Stimulated activated CD8-positive, alpha-beta memory T cell treated with anti-CD3 and anti-CD28 coated beads, Interleukin-4, amount 100 ng/mL, for 24 hours (primary cell): ENCODE measurements at regions not wholly inside any gene's neighbourhood (a gene's known extent, or its start where the extent isn't known, plus 50 kb on each side); places are given as distances from the start of the nearest gene placed in this dataset.

Experiments
- DNase-seq: peaks from one replicate; pipeline ENCODE4 v3.0.0-alpha.2; 2020; ENCODE audit warnings: low read depth

DNA sequence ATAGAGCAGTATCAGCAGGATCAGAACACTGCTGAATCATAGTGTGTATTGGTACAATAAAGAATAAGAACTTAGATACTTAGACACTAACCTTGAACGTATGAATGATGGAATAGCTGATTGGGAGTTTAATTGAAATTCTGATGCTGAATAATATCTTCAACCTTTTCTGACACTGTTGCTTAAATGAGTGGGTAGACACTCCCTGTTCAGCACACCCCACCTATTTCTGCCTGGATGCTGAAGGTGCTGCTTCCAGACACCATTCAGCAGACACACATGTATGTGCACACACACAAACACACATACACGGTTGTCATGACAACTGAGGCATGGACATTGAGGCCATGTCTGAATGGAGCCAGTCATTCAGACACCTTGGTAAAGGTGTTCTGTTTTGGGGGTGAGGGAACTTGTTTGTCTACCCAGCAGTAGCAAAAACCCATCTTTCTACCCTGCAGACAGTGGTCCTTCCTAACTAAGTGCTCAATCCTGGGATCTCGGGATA lies 54.3 kb downstream of the TMEM215 start:
- no peak for DNase-seq

GRCh38 chr9:32839013-32839885 lies 55.9 kb downstream of the TMEM215 start:
- DNase-seq, result no peak

GRCh38 chr9:32841314-32841713 lies 58.0 kb downstream of the TMEM215 start:
- no peak for DNase-seq

DNA sequence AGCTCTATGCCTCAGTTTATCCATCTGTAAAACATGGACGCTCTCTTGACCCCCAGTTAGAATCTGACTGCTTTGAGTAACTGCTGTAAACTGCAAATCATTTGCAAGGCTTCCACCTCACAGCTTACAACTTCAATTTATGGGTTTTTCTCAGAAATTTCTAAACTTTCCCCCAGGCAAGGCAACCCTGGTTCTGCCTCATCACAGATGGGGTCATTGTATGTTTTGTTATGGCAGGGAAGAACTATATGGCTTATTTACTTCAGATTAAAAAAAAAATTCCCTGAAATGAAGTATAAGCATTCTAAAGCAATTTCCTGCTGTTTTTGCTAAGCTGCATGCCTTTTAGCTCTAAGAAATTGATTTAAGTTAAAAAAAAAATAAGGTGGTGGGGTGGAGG lies 60.0 kb downstream of the TMEM215 start:
- no peak for DNase-seq

DNA sequence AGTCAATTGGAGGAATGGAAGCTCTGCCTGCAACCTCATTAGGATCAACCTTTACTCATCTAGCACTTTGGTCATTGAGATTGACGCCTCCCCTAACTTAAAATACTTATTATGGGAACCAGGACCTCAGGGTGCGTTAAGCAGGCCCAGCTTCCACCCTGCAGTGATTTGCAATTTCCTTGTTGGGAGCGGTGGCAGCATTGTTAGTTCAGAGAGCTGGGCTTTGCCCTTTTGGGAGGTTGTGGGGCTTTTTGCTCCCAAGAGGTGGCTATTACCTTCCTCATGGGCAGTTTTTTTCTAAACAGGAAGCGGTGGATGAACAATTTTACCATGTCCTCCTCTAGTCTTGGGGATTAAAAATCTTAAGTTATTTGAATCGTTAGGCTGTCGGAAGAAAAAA lies 60.9 kb downstream of the TMEM215 start:
- no peak for DNase-seq

- no peak for DNase-seq
Measured at GRCh38 chr9:32854271-32854670, 70.9 kb downstream of the TMEM215 start.

GRCh38 chr9:32855752-32856151 lies 72.4 kb downstream of the TMEM215 start:
- no peak for DNase-seq

DNA sequence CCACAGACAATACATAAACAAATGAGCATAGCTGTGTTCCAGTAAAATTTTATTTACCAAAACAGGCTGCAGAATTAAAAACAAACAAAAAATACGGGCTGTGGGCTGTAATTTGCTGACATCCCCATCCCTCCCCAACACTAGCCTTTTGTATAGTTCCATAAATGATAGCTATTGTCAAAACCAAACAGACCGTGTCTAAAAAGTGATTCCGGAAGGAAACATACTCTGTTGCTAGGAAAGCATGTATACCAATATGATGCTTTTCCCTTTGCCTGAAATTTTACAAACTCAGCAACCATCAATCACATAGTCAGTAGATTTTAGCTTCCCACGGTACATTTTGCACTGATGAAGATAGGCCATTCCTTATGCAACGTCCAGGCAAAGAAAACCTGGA lies 80.0 kb downstream of the TMEM215 start:
- no peak for DNase-seq

GRCh38 chr9:32864971-32865370 lies 81.6 kb downstream of the TMEM215 start:
- DNase-seq, result no peak

GRCh38 chr9:32866273-32866672 lies 82.9 kb downstream of the TMEM215 start:
- peak; percentile 1 for DNase-seq

DNA sequence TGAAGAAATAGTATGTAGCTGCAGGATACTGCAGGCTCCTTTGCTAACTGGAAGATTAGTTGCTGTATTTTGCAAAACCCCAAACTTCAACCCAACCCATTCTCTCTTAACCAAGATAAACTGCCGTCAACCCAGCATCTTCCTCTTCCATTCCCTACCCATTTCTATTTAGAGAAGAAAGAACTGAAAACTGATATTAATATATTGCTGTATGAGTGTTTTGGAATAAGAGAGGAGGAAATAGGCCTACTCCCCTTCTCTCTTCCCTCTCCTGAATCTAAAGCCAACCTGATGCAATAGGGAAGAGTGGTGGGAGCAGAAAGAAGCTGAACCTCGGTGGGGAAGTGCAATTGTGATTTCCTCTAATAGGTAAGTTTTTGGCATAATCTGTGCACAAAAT lies 83.7 kb downstream of the TMEM215 start:
- no peak for DNase-seq

- DNase-seq, result no peak
Measured at GRCh38 chr9:32867601-32868204, 84.4 kb downstream of the TMEM215 start.

DNA sequence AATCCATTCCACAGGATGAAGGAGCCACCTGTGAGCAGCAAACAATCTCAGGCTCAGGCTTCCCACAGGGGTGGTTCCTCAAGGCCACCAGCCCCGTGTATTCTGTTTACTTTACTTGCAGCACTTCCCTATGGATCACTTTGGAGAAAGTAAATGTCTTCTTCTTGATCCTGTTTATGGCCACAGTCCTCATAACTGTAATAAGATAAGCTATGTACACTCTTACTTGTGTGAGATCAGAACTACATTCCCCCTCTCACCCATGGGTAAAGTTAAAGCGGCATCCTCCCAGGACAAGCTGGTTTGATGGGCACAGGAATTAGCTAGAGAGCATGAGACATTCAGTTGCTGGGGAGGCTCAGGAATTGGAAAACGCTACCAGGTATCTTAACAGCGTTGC lies 86.1 kb downstream of the TMEM215 start:
- DNase-seq, result no peak

- DNase-seq, result no peak
Measured at GRCh38 chr9:32873131-32873530, 89.8 kb downstream of the TMEM215 start.

GRCh38 chr9:32873553-32873952 lies 90.2 kb downstream of the TMEM215 start:
- DNase-seq, result no peak

- no peak for DNase-seq
Measured at GRCh38 chr9:32875242-32875641, 91.9 kb downstream of the TMEM215 start.

DNA sequence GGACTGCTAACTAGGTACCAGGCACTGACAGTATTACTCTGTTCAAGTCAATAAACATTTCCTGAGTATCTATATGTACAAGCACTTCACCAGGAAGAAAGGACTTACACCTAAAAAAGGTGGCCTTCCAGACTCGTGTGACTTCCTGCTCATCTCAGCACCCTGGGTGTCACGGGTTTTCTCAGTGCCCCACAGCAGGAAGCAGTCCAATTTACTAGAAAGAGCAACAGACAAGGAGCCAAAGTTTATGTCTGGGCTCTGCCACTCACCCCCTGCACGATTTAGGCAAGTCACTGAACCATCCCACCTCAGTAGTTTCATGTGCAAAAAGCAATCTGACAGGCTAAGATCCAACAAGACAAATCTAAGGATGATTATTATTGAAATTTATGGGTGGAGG lies 92.4 kb downstream of the TMEM215 start:
- DNase-seq, result no peak

GRCh38 chr9:32877103-32877502 lies 93.8 kb downstream of the TMEM215 start:
- no peak for DNase-seq

DNA sequence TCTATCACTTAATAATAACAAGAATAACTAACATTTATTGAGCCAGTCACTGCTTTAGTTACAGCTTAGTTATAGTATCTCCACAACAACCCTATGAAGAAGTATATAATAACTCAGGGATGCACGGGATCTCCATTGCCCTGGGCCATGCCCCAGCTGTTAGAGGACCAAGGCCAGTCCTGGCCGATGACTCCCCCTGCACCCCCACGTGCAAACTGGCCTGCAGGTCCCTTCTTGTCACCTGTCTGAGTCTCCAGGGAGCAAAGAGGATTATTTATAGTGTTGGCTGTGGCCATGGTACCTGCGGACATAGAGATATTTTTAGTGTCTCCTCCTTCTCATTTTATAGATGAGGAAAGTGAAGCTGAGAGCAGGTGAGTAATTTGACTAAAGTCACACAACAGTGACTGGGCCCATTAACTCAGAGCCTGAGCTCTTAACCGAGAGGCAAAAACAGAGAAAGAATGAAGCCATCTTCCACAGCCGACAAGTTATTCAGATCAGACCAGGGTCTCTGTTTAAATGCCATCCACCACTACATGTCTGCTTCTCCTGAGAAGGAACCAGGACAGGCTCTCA lies 94.4 kb downstream of the TMEM215 start:
- DNase-seq, result no peak

- DNase-seq, result no peak
Measured at GRCh38 chr9:32879335-32879734, 96.0 kb downstream of the TMEM215 start.

DNA sequence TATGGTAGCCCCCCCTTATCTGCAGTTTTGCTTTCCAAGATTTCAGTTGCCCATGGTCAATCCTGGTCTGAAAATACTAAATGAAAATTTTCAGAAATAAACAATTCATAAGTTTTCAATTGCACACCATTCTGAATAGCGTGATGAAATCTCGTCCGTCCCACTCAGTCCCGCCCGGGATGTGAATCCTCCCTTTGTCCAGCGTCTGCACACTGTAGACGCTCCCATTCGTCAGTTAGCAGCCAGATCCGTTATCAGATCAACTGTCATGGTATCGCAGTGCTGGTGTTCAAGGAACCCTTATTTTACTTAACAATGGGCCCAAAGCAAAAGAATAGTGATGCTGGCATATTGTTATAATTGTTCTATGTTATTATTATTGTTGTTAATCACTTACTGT lies 98.6 kb downstream of the TMEM215 start:
- DNase-seq, result no peak

GRCh38 chr9:32882705-32883104 lies 99.4 kb downstream of the TMEM215 start:
- DNase-seq, result no peak

DNA sequence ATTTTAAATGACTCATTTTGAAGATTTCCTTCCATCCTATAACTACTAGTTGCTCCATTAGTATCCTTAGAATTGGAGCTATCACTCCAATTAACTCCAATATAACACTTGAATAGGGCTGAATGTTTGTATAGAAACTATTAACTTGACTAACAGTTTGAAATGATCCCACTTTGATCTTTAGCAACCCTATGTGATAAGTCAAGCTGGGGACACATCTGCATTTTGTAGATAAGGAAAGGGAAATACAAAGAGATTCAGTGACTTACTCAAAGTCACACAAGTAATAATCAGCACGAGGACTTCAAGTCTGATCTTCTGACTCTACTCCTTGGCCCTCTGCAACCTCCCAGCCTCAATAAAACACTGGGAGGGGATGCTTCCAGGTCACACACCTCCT lies 101.1 kb downstream of the TMEM215 start:
- no peak for DNase-seq
